PC-3 (cell line): ENCODE measurements at regions not wholly inside any gene's neighbourhood (a gene's known extent, or its start where the extent isn't known, plus 50 kb on each side); places are given as distances from the start of the nearest gene placed in this dataset.

Experiments
- ATAC-seq: fragments of 200-7000 bp; cut with Tn5 transposase; 2 replicates; pipeline ENCODE4 v1.9.1; 2020; ENCODE audit warnings: mild to moderate bottlenecking, moderate library complexity
- BruUV-seq: library from RNA; stranded (reverse); fragments of 400-500 nt; replicated peaks from 2 replicates; lab custom pipeline; 2021; lab: Mats Ljungman, UMichigan
- CTCF ChIA-PET: fragments of 300-600 bp; sonication (Branson Sonifier 250); formaldehyde crosslinking; loops from one replicate; lab custom pipeline; 2022; ENCODE audit warnings: antibody characterized with exemption; lab: Charles Lee
- POLR2A ChIA-PET: fragments of 300-600 bp; sonication (Branson Sonifier 250); formaldehyde crosslinking; loops from one replicate; lab custom pipeline; 2022; ENCODE audit warnings: antibody characterized with exemption; ENCODE audit not compliant: unreplicated experiment; lab: Charles Lee
- DNase-seq: peaks from one replicate; pipeline ENCODE4 v3.0.0-alpha.2; 2015
- H2AFZ ChIP-seq: fragments of 300-600 bp; sonication (generic); 2 replicates; pipeline ENCODE4 v1.6.0; 2016; ENCODE audit warnings: antibody characterized with exemption, low read length
- H3F3A ChIP-seq: fragments of 300-600 bp; sonication (generic); one replicate; pipeline ENCODE4 v1.6.0; 2017; ENCODE audit warnings: antibody characterized with exemption, low read length, control low read depth, mild to moderate bottlenecking; ENCODE audit not compliant: unreplicated experiment
- H3K27ac ChIP-seq: fragments of 300-600 bp; sonication (generic); 2 replicates; pipeline ENCODE4 v1.5.1; 2016; ENCODE audit warnings: mild to moderate bottlenecking, low read length
- H3K27me3 ChIP-seq: fragments of 300-600 bp; sonication (generic); 2 replicates; pipeline ENCODE4 v1.6.1; 2016; ENCODE audit warnings: low read length, mixed read lengths
- H3K36me3 ChIP-seq: fragments of 300-600 bp; sonication (generic); 2 replicates; pipeline ENCODE4 v1.6.1; 2016; ENCODE audit warnings: low read depth, mixed run types, low read length, mixed read lengths
- H3K4me1 ChIP-seq: fragments of 300-600 bp; sonication (generic); 2 replicates; pipeline ENCODE4 v1.5.1; 2016; ENCODE audit warnings: low read length; ENCODE audit not compliant: insufficient read depth
- H3K4me2 ChIP-seq: fragments of 300-600 bp; sonication (generic); 2 replicates; pipeline ENCODE4 v1.6.0; 2016; ENCODE audit warnings: low read length
- H3K4me3 ChIP-seq: fragments of 300-600 bp; sonication (generic); 2 replicates; pipeline ENCODE4 v1.5.1; 2016; ENCODE audit warnings: mild to moderate bottlenecking, low read length, mixed read lengths
- H3K79me2 ChIP-seq: fragments of 300-600 bp; sonication (generic); 2 replicates; pipeline ENCODE4 v1.6.1; 2017; ENCODE audit warnings: low read length, mixed read lengths
- H3K9ac ChIP-seq: fragments of 300-600 bp; sonication (generic); 2 replicates; pipeline ENCODE4 v1.6.0; 2016; ENCODE audit warnings: mild to moderate bottlenecking, low read length
- H3K9me2 ChIP-seq: fragments of 300-600 bp; sonication (generic); replicated peaks from 2 replicates; pipeline ENCODE4 v1.6.1; 2016; ENCODE audit warnings: mixed run types, low read length, mixed read lengths
- H3K9me3 ChIP-seq: fragments of 300-600 bp; sonication (generic); 2 replicates; pipeline ENCODE4 v1.6.1; 2016; ENCODE audit warnings: low read length, mixed read lengths
- H4K20me1 ChIP-seq: fragments of 300-600 bp; sonication (generic); 2 replicates; pipeline ENCODE4 v1.6.1; 2016; ENCODE audit warnings: low read length, mixed read lengths
- CTCF ChIP-seq: fragments of 300-600 bp; sonication (generic); conservative IDR thresholded peaks from 2 replicates; pipeline ENCODE4 v1.5.1; 2017; ENCODE audit warnings: antibody characterized with exemption, low read depth, mild to moderate bottlenecking, low read length
- EZH2 ChIP-seq: fragments of 300-600 bp; sonication (generic); IDR thresholded peaks from one replicate; pipeline ENCODE4 v1.6.1; 2017; ENCODE audit warnings: antibody characterized with exemption, mild to moderate bottlenecking, low read length; ENCODE audit not compliant: unreplicated experiment
- EZH2phosphoT487 ChIP-seq: fragments of 300-600 bp; sonication (generic); IDR thresholded peaks from 2 replicates; pipeline ENCODE4 v1.6.1; 2018; ENCODE audit warnings: mild to moderate bottlenecking, antibody characterized with exemption, low read length, borderline replicate concordance
- intact Hi-C: fragments of 100-400 bp; cut with micrococcal nuclease; formaldehyde crosslinking; loops from 2 replicates; pipeline ENCODE4 v1.9.0; 2023

GRCh38 chr6:40285996-40286395 is 301.2 kb downstream of the LRFN2 start:
- no TSS peak for BruUV-seq
- CTCF ChIA-PET, result no interaction called here
- ATAC-seq, result no peak

GRCh38 chr6:40285535-40285934 is 301.6 kb downstream of the LRFN2 start:
- ATAC-seq (no peak), DNase-seq (no peak)
- Histone ChIP-seq H3K9me2 (no peaks in the 10 kb centered on the region), H3K9ac (no peak overlapping the region), H3K79me2 (no peaks in the 10 kb centered on the region), H3K4me1 (no peaks in the 10 kb centered on the region), H3K27ac (no peak overlapping the region), H3K4me3 (no peak overlapping the region), H3K27me3 (no peaks in the 10 kb centered on the region; the same call in 1 of the 2 replicates), H2AFZ (no peak overlapping the region), H3K9me3 (no peaks in the 10 kb centered on the region), H4K20me1 (no peaks in the 10 kb centered on the region), H3K36me3 (no peaks in the 10 kb centered on the region), H3K4me2 (no peak overlapping the region), H3F3A (no peaks in the 10 kb centered on the region)
- ChIA-PET CTCF (no interaction called here), POLR2A (no interaction called here)
- no peak for TF ChIP-seq EZH2
- TF ChIP-seq EZH2phosphoT487, result no peak
- intact Hi-C loops, result no loop called here
- BruUV-seq, result no TSS peak

More at GRCh38 chr6:40285996-40286395, 301.2 kb downstream of the LRFN2 start:
- Histone ChIP-seq H3K79me2 (no peaks in the 10 kb centered on the region), H3K9me3 (no peaks in the 10 kb centered on the region), H3K9me2 (no peaks in the 10 kb centered on the region), H2AFZ (no peak overlapping the region), H3K27me3 (no peaks in the 10 kb centered on the region; the same call in 1 of the 2 replicates), H3F3A (no peaks in the 10 kb centered on the region), H3K27ac (no peak overlapping the region), H3K4me3 (no peak overlapping the region), H3K4me1 (no peaks in the 10 kb centered on the region), H4K20me1 (no peaks in the 10 kb centered on the region), H3K9ac (no peak overlapping the region), H3K36me3 (no peaks in the 10 kb centered on the region), H3K4me2 (no peak overlapping the region)
- no peak for DNase-seq
- POLR2A ChIA-PET, result no interaction called here
- intact Hi-C loops, result no loop called here
- TF ChIP-seq CTCF (no peak), EZH2phosphoT487 (no peak), EZH2 (no peak)

- Histone ChIP-seq H3K9me2 (no peaks in the 10 kb centered on the region), H3K4me1 (no peaks in the 10 kb centered on the region), H4K20me1 (no peaks in the 10 kb centered on the region), H2AFZ (no peak overlapping the region), H3K27me3 (no peaks in the 10 kb centered on the region; the same call in 1 of the 2 replicates), H3K9ac (no peak overlapping the region), H3K36me3 (no peaks in the 10 kb centered on the region), H3K4me2 (no peak overlapping the region), H3K27ac (no peak overlapping the region), H3F3A (no peaks in the 10 kb centered on the region), H3K79me2 (no peaks in the 10 kb centered on the region), H3K9me3 (no peaks in the 10 kb centered on the region), H3K4me3 (no peak overlapping the region)
- TF ChIP-seq EZH2 (no peak), EZH2phosphoT487 (no peak), CTCF (no peak)
- no TSS peak for BruUV-seq
- POLR2A ChIA-PET, result no interaction called here
- CTCF ChIA-PET, result no interaction called here
- DNase-seq (no peak), ATAC-seq (no peak)
- intact Hi-C loops, result no loop called here
Observed at GRCh38 chr6:40282986-40283385, 304.2 kb downstream of the LRFN2 start.
